GM19023 (cell line): ENCODE measurements at regions not wholly inside any gene's neighbourhood (a gene's known extent, or its start where the extent isn't known, plus 50 kb on each side); places are given as distances from the start of the nearest gene placed in this dataset.

ENCODE experiments used
- ATAC-seq: cut with Tn5 transposase; IDR thresholded peaks from one replicate; pipeline ENCODE4 v1.9.1; 2021; ENCODE audit warnings: mild to moderate bottlenecking, moderate library complexity; ENCODE audit not compliant: unreplicated experiment

- ATAC-seq: no peak
Observed at GRCh38 chr20:41811456-41811855, 193.3 kb upstream of the CHD6 start.

GRCh38 chr20:41800040-41800439 is 181.9 kb upstream of the CHD6 start:
- no peak for ATAC-seq

- no peak for ATAC-seq
Observed at GRCh38 chr20:41798930-41799502, 180.8 kb upstream of the CHD6 start.

GRCh38 chr20:41786158-41786557 is 168.0 kb upstream of the CHD6 start:
- no peak for ATAC-seq

GRCh38 chr20:41784209-41784958 is 166.2 kb upstream of the CHD6 start:
- no peak for ATAC-seq

GRCh38 chr20:41783423-41784208 is 165.4 kb upstream of the CHD6 start:
- no peak for ATAC-seq

- no peak for ATAC-seq
Observed at GRCh38 chr20:41782730-41783406, 164.7 kb upstream of the CHD6 start.

GRCh38 chr20:41782255-41782654 is 164.1 kb upstream of the CHD6 start:
- no peak for ATAC-seq

GRCh38 chr20:41776421-41776820 is 158.2 kb upstream of the CHD6 start:
- no peak for ATAC-seq

GRCh38 chr20:41774291-41774690 is 156.1 kb upstream of the CHD6 start:
- no peak for ATAC-seq

GRCh38 chr20:41770965-41771364 is 152.8 kb upstream of the CHD6 start:
- no peak for ATAC-seq

GRCh38 chr20:41770427-41770826 is 152.2 kb upstream of the CHD6 start:
- ATAC-seq: no peak

GRCh38 chr20:41769592-41770018 is 151.4 kb upstream of the CHD6 start:
- no peak for ATAC-seq

- ATAC-seq: no peak
Observed at GRCh38 chr20:41750137-41750536, 132.0 kb upstream of the CHD6 start.

- no peak for ATAC-seq
Observed at GRCh38 chr20:41748756-41749582, 130.8 kb upstream of the CHD6 start.

GRCh38 chr20:41748051-41748450 is 129.9 kb upstream of the CHD6 start:
- no peak for ATAC-seq

GRCh38 chr20:41747226-41747625 is 129.0 kb upstream of the CHD6 start:
- no peak for ATAC-seq

- ATAC-seq: no peak
Observed at GRCh38 chr20:41746635-41747034, 128.5 kb upstream of the CHD6 start.

- ATAC-seq: no peak
Observed at GRCh38 chr20:41738604-41739206, 120.5 kb upstream of the CHD6 start.

- ATAC-seq: no peak
Observed at GRCh38 chr20:41735949-41736348, 117.8 kb upstream of the CHD6 start.
